SK-N-MC (cell line): ENCODE measurements at regions not wholly inside any gene's neighbourhood (a gene's known extent, or its start where the extent isn't known, plus 50 kb on each side); places are given as distances from the start of the nearest gene placed in this dataset.

Experiments used
- EZH2 ChIP-seq: fragments of 200-600 bp; sonication (generic); IDR thresholded peaks from one replicate; pipeline ENCODE4 v1.6.1; 2017; ENCODE audit warnings: antibody characterized with exemption
- POLR2AphosphoS5 ChIP-seq: IDR thresholded peaks from 2 replicates; pipeline ENCODE4 v1.6.1; 2012; ENCODE audit warnings: mild to moderate bottlenecking, low read depth, low read length, borderline replicate concordance

DNA sequence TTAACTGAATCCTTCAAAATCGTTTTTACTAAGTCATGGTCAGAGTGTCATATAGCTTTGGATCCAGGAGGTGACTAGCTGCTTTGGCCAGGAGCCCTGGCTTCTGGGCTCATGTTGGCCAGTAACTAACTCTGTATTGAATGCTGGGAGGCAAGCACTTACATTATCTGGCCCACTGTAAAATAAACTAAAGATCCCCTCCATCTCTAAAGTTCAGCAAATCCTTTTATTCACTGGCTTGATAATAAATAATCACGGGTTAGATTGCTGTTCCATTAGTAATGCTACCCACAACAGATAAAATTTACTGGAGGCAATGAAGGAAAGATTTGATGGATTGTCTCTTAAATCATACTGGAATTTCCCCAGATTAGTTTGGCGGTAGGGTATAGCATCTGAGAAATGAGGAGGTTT lies 382.2 kb upstream of the TLE4 start:
- TF ChIP-seq EZH2 (no peak), POLR2AphosphoS5 (no peak)
